HEK293T (cell line): ENCODE measurements at regions not wholly inside any gene's neighbourhood (a gene's known extent, or its start where the extent isn't known, plus 50 kb on each side); places are given as distances from the start of the nearest gene placed in this dataset.
"Not testable (repeated sequence)": the region's sequence is repeated elsewhere in the genome, so short reads cannot be mapped to it uniquely, and the experiment has no call there.

Experiments used
- CTCF ChIA-PET: fragments of 350-600 bp; formaldehyde crosslinking; extraction: SDS; loops from one replicate; lab custom pipeline; 2021; ENCODE audit warnings: antibody characterized with exemption, inconsistent platforms; lab: Yijun Ruan, JAX
- POLR2A ChIA-PET: fragments of 350-600 bp; formaldehyde crosslinking; extraction: SDS; loops from one replicate; lab custom pipeline; 2020; ENCODE audit warnings: antibody characterized with exemption, inconsistent platforms; lab: Yijun Ruan, JAX
- DNase-seq: peaks from one replicate; pipeline ENCODE4 v3.0.0; 2012; ENCODE audit warnings: mixed read lengths; ENCODE audit errors: extremely low spot score
- ARNT ChIP-seq: fragments of 450-650 bp; IDR thresholded peaks from 2 replicates; pipeline ENCODE4 v1.6.1; 2017; ENCODE audit warnings: mild to moderate bottlenecking
- BHLHE40 ChIP-seq: fragments of 450-650 bp; IDR thresholded peaks from 2 replicates; pipeline ENCODE4 v1.6.1; 2016; ENCODE audit warnings: mild to moderate bottlenecking, moderate library complexity, borderline replicate concordance
- CTBP1 ChIP-seq: fragments of 450-650 bp; IDR thresholded peaks from 2 replicates; pipeline ENCODE4 v1.6.1; 2016; ENCODE audit warnings: borderline replicate concordance
- ELF4 ChIP-seq: fragments of 450-650 bp; IDR thresholded peaks from 2 replicates; pipeline ENCODE4 v1.6.1; 2017; ENCODE audit warnings: antibody characterized with exemption
- FOXA1 ChIP-seq: fragments of 450-650 bp; IDR thresholded peaks from 2 replicates; pipeline ENCODE4 v1.6.1; 2016; ENCODE audit warnings: mild to moderate bottlenecking
- FOXK2 ChIP-seq: fragments of 450-650 bp; IDR thresholded peaks from 2 replicates; pipeline ENCODE4 v1.6.1; 2016; ENCODE audit warnings: mild to moderate bottlenecking
- FOXM1 ChIP-seq: fragments of 450-650 bp; IDR thresholded peaks from 2 replicates; pipeline ENCODE4 v1.6.1; 2017; ENCODE audit warnings: mild to moderate bottlenecking, borderline replicate concordance
- HDGF ChIP-seq: fragments of 450-650 bp; IDR thresholded peaks from 2 replicates; pipeline ENCODE4 v1.6.1; 2017; ENCODE audit warnings: antibody characterized with exemption, borderline replicate concordance
- L3MBTL2 ChIP-seq: fragments of 450-650 bp; conservative IDR thresholded peaks from 2 replicates; pipeline ENCODE4 v1.6.1; 2016; ENCODE audit warnings: mild to moderate bottlenecking
- LEF1 ChIP-seq: fragments of 450-650 bp; IDR thresholded peaks from 2 replicates; pipeline ENCODE4 v1.6.1; 2017; ENCODE audit warnings: mild to moderate bottlenecking, borderline replicate concordance
- NFRKB ChIP-seq: fragments of 450-650 bp; IDR thresholded peaks from 2 replicates; pipeline ENCODE4 v1.6.1; 2016; ENCODE audit warnings: mild to moderate bottlenecking, moderate library complexity
- PKNOX1 ChIP-seq: fragments of 450-650 bp; IDR thresholded peaks from 2 replicates; pipeline ENCODE4 v1.6.1; 2016
- SP1 ChIP-seq: fragments of 450-650 bp; IDR thresholded peaks from 2 replicates; pipeline ENCODE4 v1.6.1; 2017
- SUZ12 ChIP-seq: fragments of 450-650 bp; IDR thresholded peaks from 2 replicates; pipeline ENCODE4 v1.6.1; 2016; ENCODE audit warnings: mild to moderate bottlenecking
- TARDBP ChIP-seq: fragments of 450-650 bp; IDR thresholded peaks from 2 replicates; pipeline ENCODE4 v1.6.1; 2016
- ZNF384 ChIP-seq: fragments of 450-650 bp; IDR thresholded peaks from 2 replicates; pipeline ENCODE4 v1.6.1; 2016

- POLR2A ChIA-PET: no interaction called here
- TF ChIP-seq L3MBTL2 (no peak), SP1 (no peak), NFRKB (no peak), ARNT (no peak), PKNOX1 (no peak), FOXM1 (no peak), TARDBP (no peak), SUZ12 (no peak), CTBP1 (no peak), LEF1 (no peak), ELF4 (no peak)
- DNase-seq: no peak
- CTCF ChIA-PET: no interaction called here
These were observed 248.9 kb downstream of the CCER1 start for GRCh38 chr12:90706036-90706435.

DNA sequence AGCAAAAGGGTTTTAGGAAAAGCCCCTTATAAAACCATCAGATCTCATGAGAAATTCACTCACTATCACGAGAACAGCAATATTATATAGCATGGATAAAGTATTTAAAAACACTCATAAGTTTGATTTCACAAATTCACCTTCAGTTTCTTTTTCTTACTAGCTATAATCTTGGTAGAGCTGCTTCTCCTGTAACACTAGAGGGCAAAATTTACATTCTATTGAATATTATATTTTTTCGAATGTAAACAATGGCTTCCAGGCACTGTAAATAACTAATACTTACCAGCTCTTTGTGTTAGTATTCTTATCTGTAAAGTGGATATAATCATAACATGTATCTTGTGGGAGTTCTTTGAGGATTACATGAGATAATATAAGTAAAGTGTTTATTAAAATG lies 259.6 kb downstream of the CCER1 start:
- POLR2A ChIA-PET: no interaction called here
- CTCF ChIA-PET: no interaction called here
- TF ChIP-seq HDGF (no peak), TARDBP (no peak), ELF4 (no peak), SUZ12 (no peak), LEF1 (no peak), FOXA1 (no peak), FOXK2 (no peak), BHLHE40 (no peak), FOXM1 (no peak), ARNT (no peak)
- no peak for DNase-seq

DNA sequence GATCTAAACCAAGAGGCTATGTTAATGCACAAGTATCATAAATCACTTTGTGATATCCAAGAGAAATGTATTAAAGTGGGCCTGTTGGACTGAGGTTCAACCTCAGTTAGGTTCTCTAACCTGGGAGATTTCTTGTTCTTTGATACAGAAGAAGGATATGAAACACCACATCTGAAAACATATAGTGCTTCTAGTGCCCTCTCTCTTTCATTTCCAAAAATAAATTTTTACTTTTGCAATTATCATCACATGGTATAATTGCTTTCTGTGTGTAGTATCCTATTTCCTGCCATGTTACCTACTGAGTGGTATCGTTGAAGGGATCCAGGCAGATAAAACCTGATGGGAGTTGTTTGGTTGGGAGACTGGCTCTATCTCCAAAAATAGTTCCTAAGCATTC lies 264.9 kb downstream of the CCER1 start:
- CTCF ChIA-PET: no interaction called here
- POLR2A ChIA-PET: no interaction called here
- TF ChIP-seq L3MBTL2: no peak
- no peak for TF ChIP-seq PKNOX1
- TF ChIP-seq FOXM1: no peak
- TF ChIP-seq SUZ12: no peak
- no peak for TF ChIP-seq BHLHE40
- TF ChIP-seq ELF4: no peak
- no peak for TF ChIP-seq ZNF384
- no peak for TF ChIP-seq LEF1
- TF ChIP-seq FOXK2: no peak
- TF ChIP-seq TARDBP: no peak
- TF ChIP-seq CTBP1: no peak
- TF ChIP-seq NFRKB: no peak
- no peak for TF ChIP-seq ARNT
- no peak for TF ChIP-seq FOXA1
- no peak for TF ChIP-seq SP1
- DNase-seq: no peak

DNA sequence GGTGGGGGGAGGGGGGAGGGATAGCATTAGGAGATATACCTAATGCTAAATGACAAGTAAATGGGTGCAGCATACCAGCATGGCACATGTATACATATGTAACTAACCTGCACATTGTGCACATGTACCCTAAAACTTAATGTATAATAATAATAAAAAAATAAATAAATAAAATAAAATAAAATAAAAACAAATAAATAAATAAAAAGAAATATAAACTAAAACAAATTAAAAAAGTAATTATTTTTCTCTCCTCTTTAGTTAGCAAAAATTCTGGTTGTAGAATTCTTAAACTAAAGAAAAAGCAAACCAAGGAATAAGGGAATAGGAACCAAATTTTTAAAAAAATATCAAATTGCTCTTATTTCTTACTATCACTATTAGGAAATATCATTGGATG lies 267.3 kb downstream of the CCER1 start:
- DNase-seq, CTCF ChIA-PET, POLR2A ChIA-PET: not testable (repeated sequence)

GRCh38 chr12:90683871-90684270 lies 271.1 kb downstream of the CCER1 start:
- no peak for DNase-seq
- ChIA-PET POLR2A (no interaction called here), CTCF (no interaction called here)
- no peak for TF ChIP-seq HDGF
- TF ChIP-seq SP1: no peak
- TF ChIP-seq L3MBTL2: no peak
- no peak for TF ChIP-seq ZNF384
- no peak for TF ChIP-seq NFRKB
- no peak for TF ChIP-seq FOXA1
- no peak for TF ChIP-seq CTBP1
- TF ChIP-seq ELF4: no peak
- TF ChIP-seq LEF1: no peak
- no peak for TF ChIP-seq FOXK2
- TF ChIP-seq TARDBP: no peak
- TF ChIP-seq FOXM1: no peak
- no peak for TF ChIP-seq PKNOX1
- TF ChIP-seq ARNT: no peak

DNA sequence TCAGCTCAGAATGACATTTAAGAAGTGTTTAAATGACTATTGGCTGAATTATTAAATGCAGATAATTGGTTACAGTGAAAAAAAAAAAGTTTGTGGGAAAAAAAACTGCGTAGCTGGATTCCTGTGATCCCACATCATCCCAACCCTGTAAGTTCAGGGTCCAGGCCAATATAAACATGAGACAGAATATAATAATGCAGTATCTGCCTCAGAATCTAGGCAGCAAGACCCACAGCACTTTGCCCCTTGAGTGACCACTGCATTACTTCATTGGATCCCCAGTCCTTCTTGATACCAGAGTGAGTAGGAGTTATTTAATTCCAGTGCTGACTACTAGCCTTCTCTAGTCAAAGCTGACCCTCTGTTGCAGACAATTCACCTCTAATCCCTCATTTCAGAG lies 272.6 kb downstream of the CCER1 start:
- ChIA-PET CTCF (no interaction called here), POLR2A (no interaction called here)
- DNase-seq: no peak
- TF ChIP-seq ELF4 (no peak), L3MBTL2 (no peak), BHLHE40 (no peak), HDGF (no peak), SUZ12 (no peak), NFRKB (no peak)

DNA sequence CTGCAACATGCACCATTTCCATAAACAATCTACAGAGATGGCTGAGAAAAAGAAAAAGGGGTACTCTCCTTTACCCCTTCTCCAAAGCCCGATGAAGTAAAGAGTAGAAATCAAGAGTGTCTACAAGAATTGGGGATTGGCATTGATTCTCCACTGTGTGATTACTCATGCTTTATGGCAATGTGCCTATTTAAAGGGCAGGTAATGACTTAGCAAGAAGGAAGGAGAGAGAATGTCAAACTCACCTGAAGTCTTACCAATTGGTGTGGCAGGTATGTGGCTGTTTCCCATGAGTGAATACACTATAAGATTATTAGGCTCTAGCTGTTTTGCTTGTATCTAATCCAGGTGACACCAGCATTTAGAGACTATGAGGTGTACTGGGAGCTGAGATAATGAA lies 275.3 kb downstream of the CCER1 start:
- TF ChIP-seq L3MBTL2 (no peak), PKNOX1 (no peak), FOXA1 (no peak), ELF4 (no peak), ZNF384 (no peak), TARDBP (no peak)
- ChIA-PET CTCF (no interaction called here), POLR2A (no interaction called here)
- DNase-seq: no peak
